H9 (cell line): ENCODE measurements at regions not wholly inside any gene's neighbourhood (a gene's known extent, or its start where the extent isn't known, plus 50 kb on each side); places are given as distances from the start of the nearest gene placed in this dataset.

ENCODE experiments used
- DNase-seq: peaks from one replicate; pipeline ENCODE4 v3.0.0-alpha.2; 2017
- H2AFZ ChIP-seq: one replicate; pipeline ENCODE4 v1.6.1; 2013; ENCODE audit warnings: mild to moderate bottlenecking, low read length, control low read depth, moderate library complexity
- H2AK5ac ChIP-seq: 2 replicates; pipeline ENCODE4 v1.6.1; 2013; ENCODE audit warnings: low read length, control low read depth, mixed read lengths; ENCODE audit not compliant: insufficient read length
- H2BK120ac ChIP-seq: one replicate; pipeline ENCODE4 v1.6.1; 2013; ENCODE audit warnings: low read depth, mild to moderate bottlenecking, low read length, control low read depth, inconsistent platforms; ENCODE audit not compliant: poor library complexity, severe bottlenecking
- H2BK12ac ChIP-seq: 2 replicates; pipeline ENCODE4 v1.6.1; 2013; ENCODE audit warnings: low read length, control low read depth, mixed read lengths, low read depth; ENCODE audit not compliant: insufficient read length
- H2BK15ac ChIP-seq: 2 replicates; pipeline ENCODE4 v1.6.1; 2013; ENCODE audit warnings: low read depth, low read length, control low read depth
- H2BK20ac ChIP-seq: one replicate; pipeline ENCODE4 v1.6.1; 2013; ENCODE audit warnings: low read depth, mild to moderate bottlenecking, low read length, control low read depth, inconsistent platforms; ENCODE audit not compliant: poor library complexity, severe bottlenecking
- H2BK5ac ChIP-seq: 2 replicates; pipeline ENCODE4 v1.6.1; 2013; ENCODE audit warnings: low read length, control low read depth, mixed read lengths; ENCODE audit not compliant: insufficient read length
- H3K14ac ChIP-seq: 2 replicates; pipeline ENCODE4 v1.6.1; 2013; ENCODE audit warnings: low read length, control low read depth; ENCODE audit not compliant: insufficient read depth
- H3K18ac ChIP-seq: 2 replicates; pipeline ENCODE4 v1.6.1; 2013; ENCODE audit warnings: low read depth, mild to moderate bottlenecking, mixed read lengths, low read length, control low read depth; ENCODE audit not compliant: insufficient read length
- H3K23ac ChIP-seq: 2 replicates; pipeline ENCODE4 v1.6.1; 2013; ENCODE audit warnings: low read length, control low read depth, mixed read lengths, low read depth; ENCODE audit not compliant: insufficient read length
- H3K23me2 ChIP-seq: 2 replicates; pipeline ENCODE4 v1.6.1; 2013; ENCODE audit warnings: low read depth, mild to moderate bottlenecking, mixed read lengths, low read length, control low read depth; ENCODE audit not compliant: insufficient read length, poor library complexity, severe bottlenecking
- H3K27ac ChIP-seq: 2 replicates; pipeline ENCODE4 v1.5.1; 2013; ENCODE audit warnings: low read length, control low read depth, mixed read lengths, low read depth; ENCODE audit not compliant: insufficient read length
- H3K27me3 ChIP-seq: 2 replicates; pipeline ENCODE4 v1.6.1; 2013; ENCODE audit warnings: low read length, control low read depth, inconsistent platforms; ENCODE audit not compliant: insufficient read depth
- H3K4ac ChIP-seq: 2 replicates; pipeline ENCODE4 v1.6.1; 2013; ENCODE audit warnings: low read depth, mild to moderate bottlenecking, control low read depth, inconsistent platforms, low read length, moderate library complexity
- H3K4me1 ChIP-seq: 2 replicates; pipeline ENCODE4 v1.6.1; 2013; ENCODE audit warnings: low read length, control low read depth, inconsistent platforms; ENCODE audit not compliant: insufficient read depth
- H3K4me2 ChIP-seq: 2 replicates; pipeline ENCODE4 v1.6.1; 2013; ENCODE audit warnings: low read length, control low read depth, mixed read lengths; ENCODE audit not compliant: insufficient read length, insufficient read depth
- H3K56ac ChIP-seq: 2 replicates; pipeline ENCODE4 v1.6.1; 2013; ENCODE audit warnings: low read depth, mild to moderate bottlenecking, mixed read lengths, low read length, control low read depth; ENCODE audit not compliant: insufficient read length
- H3K79me1 ChIP-seq: 2 replicates; pipeline ENCODE4 v1.6.1; 2013; ENCODE audit warnings: low read depth, mild to moderate bottlenecking, moderate library complexity, low read length, control low read depth, inconsistent platforms; ENCODE audit not compliant: insufficient read depth, poor library complexity, severe bottlenecking
- H3K79me2 ChIP-seq: 2 replicates; pipeline ENCODE4 v1.6.1; 2013; ENCODE audit warnings: low read length, control low read depth, inconsistent platforms; ENCODE audit not compliant: insufficient read depth
- H3K9ac ChIP-seq: 2 replicates; pipeline ENCODE4 v1.6.1; 2013; ENCODE audit warnings: low read length, control low read depth, mixed read lengths; ENCODE audit not compliant: insufficient read length; ENCODE audit errors: extremely low read depth
- H3K9me3 ChIP-seq: one replicate; pipeline ENCODE4 v1.6.1; 2013; ENCODE audit warnings: low read depth, low read length, inconsistent platforms; ENCODE audit not compliant: control insufficient read depth
- H3T11ph ChIP-seq: one replicate; pipeline ENCODE4 v1.6.1; 2013; ENCODE audit warnings: mild to moderate bottlenecking, low read length, control low read depth, inconsistent platforms
- H4K20me1 ChIP-seq: one replicate; pipeline ENCODE4 v1.6.1; 2013; ENCODE audit not compliant: control insufficient read depth, insufficient read length, insufficient read depth
- H4K5ac ChIP-seq: 2 replicates; pipeline ENCODE4 v1.6.1; 2013; ENCODE audit warnings: low read depth, mild to moderate bottlenecking, mixed read lengths, low read length, control low read depth; ENCODE audit not compliant: insufficient read length
- H4K8ac ChIP-seq: replicated peaks from 2 replicates; pipeline ENCODE4 v1.6.1; 2013; ENCODE audit warnings: low read length, control low read depth, mixed read lengths, low read depth; ENCODE audit not compliant: insufficient read length
- H4K91ac ChIP-seq: 2 replicates; pipeline ENCODE4 v1.6.1; 2013; ENCODE audit warnings: low read depth, mild to moderate bottlenecking, moderate library complexity, mixed read lengths, low read length, control low read depth; ENCODE audit not compliant: insufficient read length
- H3K27ac Mint-ChIP-seq, 3 experiments: 2 replicates in 2 of 3; 3 replicates in 1 of 3; pipeline ENCODE4 v1.8.0; 2020 to 2021; ENCODE audit warnings: mixed read lengths in 3 of 3, mild to moderate bottlenecking in 1 of 3, moderate library complexity in 1 of 3
- H3K27me3 Mint-ChIP-seq: 2 replicates; pipeline ENCODE4 v1.8.0; 2021; ENCODE audit warnings: low read depth, mild to moderate bottlenecking, moderate library complexity, mixed read lengths
- H3K36me3 Mint-ChIP-seq, 3 experiments: 2 replicates in 2 of 3; 3 replicates in 1 of 3; pipeline ENCODE4 v1.8.0; 2020 to 2021; ENCODE audit warnings: low read depth in 3 of 3, mixed read lengths in 3 of 3; ENCODE audit not compliant: insufficient read depth in 1 of 3
- H3K4me1 Mint-ChIP-seq, 2 experiments: 2 replicates each; pipeline ENCODE4 v1.8.0; 2020; ENCODE audit warnings: mixed read lengths in 2 of 2
- H3K4me3 Mint-ChIP-seq, 2 experiments: 2 replicates in 1 of 2; 3 replicates in 1 of 2; pipeline ENCODE4 v1.8.0; 2020 to 2021; ENCODE audit warnings: mild to moderate bottlenecking in 2 of 2, mixed read lengths in 2 of 2, moderate library complexity in 1 of 2
- H3K9me3 Mint-ChIP-seq, 2 experiments: 2 replicates in 1 of 2; 3 replicates in 1 of 2; pipeline ENCODE4 v1.8.0; 2020; ENCODE audit warnings: mild to moderate bottlenecking in 2 of 2, mixed read lengths in 2 of 2, moderate library complexity in 1 of 2
- WGBS: extraction: QIAGEN DNeasy Blood & Tissue Kit; methylation state at CpG from one replicate; pipeline ENCODE4 v1.1.7; 2013; ENCODE audit warnings: missing lambda C conversion rate, low lambda C conversion rate, mixed read lengths; ENCODE audit not compliant: insufficient read length; ENCODE audit errors: extremely low coverage; 5-methylcytosine and 5-hydroxymethylcytosine counted together
- TF ChIP-seq, protein P1 (sequence below): fragments of 200-600 bp; sonication (generic); conservative IDR thresholded peaks from 3 replicates; pipeline ENCODE4 v1.8.0; 2021; ENCODE audit warnings: antibody characterized with exemption, mild to moderate bottlenecking

DNA sequence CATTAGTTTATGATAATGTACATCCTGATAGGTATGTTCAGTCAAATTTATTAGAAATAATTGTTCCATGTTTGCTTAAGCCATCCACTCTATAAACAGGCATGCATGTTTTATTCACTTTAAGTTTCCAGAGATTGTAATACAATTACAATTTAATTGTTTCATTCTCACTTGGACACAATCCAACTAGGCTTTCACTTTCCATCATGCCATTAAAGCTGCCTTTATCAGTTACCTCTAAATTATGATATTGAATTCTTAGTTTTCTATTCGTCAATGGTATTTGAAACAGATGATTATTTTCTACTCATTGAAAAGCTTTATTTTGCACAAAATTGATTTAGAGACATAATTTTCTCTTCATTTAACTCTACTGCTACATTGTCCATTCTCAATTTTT is 1196.3 kb downstream of the RAPGEF2 start:
- H3K56ac ChIP-seq = no peak overlapping the region
- no peaks in the 10 kb centered on the region for H3K4me1 ChIP-seq
- WGBS = no CpG with 5 or more reads among the region's 1 CpG
- DNase-seq = no peak
- H2BK15ac ChIP-seq = no peak overlapping the region
- no peak overlapping the region for H3T11ph ChIP-seq
- H3K4me3 Mint-ChIP-seq = no peak overlapping the region
- H3K4ac ChIP-seq = no peak overlapping the region
- no peak overlapping the region for H2BK120ac ChIP-seq
- no peak overlapping the region for H3K4me2 ChIP-seq
- H4K91ac ChIP-seq = no peak overlapping the region
- no peak overlapping the region for H2BK12ac ChIP-seq
- no peak overlapping the region for H2BK20ac ChIP-seq
- H3K23me2 ChIP-seq = no peaks in the 10 kb centered on the region
- H4K8ac ChIP-seq = no peak overlapping the region
- H4K5ac ChIP-seq = no peak overlapping the region
- no peak overlapping the region for H2AFZ ChIP-seq
- no peak overlapping the region for H3K14ac ChIP-seq
- TF ChIP-seq, protein P1, sequence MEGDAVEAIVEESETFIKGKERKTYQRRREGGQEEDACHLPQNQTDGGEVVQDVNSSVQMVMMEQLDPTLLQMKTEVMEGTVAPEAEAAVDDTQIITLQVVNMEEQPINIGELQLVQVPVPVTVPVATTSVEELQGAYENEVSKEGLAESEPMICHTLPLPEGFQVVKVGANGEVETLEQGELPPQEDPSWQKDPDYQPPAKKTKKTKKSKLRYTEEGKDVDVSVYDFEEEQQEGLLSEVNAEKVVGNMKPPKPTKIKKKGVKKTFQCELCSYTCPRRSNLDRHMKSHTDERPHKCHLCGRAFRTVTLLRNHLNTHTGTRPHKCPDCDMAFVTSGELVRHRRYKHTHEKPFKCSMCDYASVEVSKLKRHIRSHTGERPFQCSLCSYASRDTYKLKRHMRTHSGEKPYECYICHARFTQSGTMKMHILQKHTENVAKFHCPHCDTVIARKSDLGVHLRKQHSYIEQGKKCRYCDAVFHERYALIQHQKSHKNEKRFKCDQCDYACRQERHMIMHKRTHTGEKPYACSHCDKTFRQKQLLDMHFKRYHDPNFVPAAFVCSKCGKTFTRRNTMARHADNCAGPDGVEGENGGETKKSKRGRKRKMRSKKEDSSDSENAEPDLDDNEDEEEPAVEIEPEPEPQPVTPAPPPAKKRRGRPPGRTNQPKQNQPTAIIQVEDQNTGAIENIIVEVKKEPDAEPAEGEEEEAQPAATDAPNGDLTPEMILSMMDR = no peak
- H3K23ac ChIP-seq = no peak overlapping the region
- H3K27ac ChIP-seq = no peak overlapping the region
- no peaks in the 10 kb centered on the region for H3K79me2 ChIP-seq
- no peaks in the 10 kb centered on the region for H3K4me1 Mint-ChIP-seq
- no peaks in the 10 kb centered on the region for H3K27me3 Mint-ChIP-seq
- H2AK5ac ChIP-seq = no peak overlapping the region
- H3K27ac Mint-ChIP-seq = no peak overlapping the region
- no peak overlapping the region for H3K9ac ChIP-seq
- H3K79me1 ChIP-seq = no peaks in the 10 kb centered on the region
- no peaks in the 10 kb centered on the region for H3K36me3 Mint-ChIP-seq
- H4K20me1 ChIP-seq = no peaks in the 10 kb centered on the region
- no peaks in the 10 kb centered on the region for H3K9me3 Mint-ChIP-seq
- no peaks in the 10 kb centered on the region for H3K27me3 ChIP-seq
- H3K9me3 ChIP-seq = no peaks in the 10 kb centered on the region
- no peak overlapping the region for H3K18ac ChIP-seq
- no peak overlapping the region for H2BK5ac ChIP-seq
